ENCODE measurements at regions not wholly inside any gene's neighbourhood (a gene's known extent, or its start where the extent isn't known, plus 50 kb on each side); places are given as distances from the start of the nearest gene placed in this dataset.

DNA sequence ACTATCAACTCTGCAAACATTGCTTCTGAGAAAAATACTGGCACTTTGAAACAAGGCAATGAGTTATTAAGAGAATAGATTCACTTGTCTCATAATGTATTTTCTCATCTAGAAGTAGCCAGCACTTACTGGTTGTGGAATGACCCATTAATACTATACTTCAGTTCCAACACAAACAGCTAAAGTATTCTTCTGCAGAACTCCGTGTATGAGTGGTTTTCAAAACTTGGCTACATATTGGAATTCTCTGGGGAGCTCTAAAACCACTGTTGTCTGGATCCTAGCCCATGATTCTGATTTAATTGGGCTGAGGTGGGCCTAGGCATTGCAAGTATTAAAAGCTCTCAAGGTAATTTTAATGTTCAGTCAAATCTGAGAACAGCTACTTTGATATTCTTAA lies 1416.4 kb upstream of the RAG2 start (continued):
- TF ChIP-seq, protein P1, sequence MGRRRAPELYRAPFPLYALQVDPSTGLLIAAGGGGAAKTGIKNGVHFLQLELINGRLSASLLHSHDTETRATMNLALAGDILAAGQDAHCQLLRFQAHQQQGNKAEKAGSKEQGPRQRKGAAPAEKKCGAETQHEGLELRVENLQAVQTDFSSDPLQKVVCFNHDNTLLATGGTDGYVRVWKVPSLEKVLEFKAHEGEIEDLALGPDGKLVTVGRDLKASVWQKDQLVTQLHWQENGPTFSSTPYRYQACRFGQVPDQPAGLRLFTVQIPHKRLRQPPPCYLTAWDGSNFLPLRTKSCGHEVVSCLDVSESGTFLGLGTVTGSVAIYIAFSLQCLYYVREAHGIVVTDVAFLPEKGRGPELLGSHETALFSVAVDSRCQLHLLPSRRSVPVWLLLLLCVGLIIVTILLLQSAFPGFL (CRISPR knock-in tag; IDR thresholded peaks at IDR 0.05; ENCODE audit: borderline replicate concordance), result no peak
- TF ChIP-seq, protein P2, sequence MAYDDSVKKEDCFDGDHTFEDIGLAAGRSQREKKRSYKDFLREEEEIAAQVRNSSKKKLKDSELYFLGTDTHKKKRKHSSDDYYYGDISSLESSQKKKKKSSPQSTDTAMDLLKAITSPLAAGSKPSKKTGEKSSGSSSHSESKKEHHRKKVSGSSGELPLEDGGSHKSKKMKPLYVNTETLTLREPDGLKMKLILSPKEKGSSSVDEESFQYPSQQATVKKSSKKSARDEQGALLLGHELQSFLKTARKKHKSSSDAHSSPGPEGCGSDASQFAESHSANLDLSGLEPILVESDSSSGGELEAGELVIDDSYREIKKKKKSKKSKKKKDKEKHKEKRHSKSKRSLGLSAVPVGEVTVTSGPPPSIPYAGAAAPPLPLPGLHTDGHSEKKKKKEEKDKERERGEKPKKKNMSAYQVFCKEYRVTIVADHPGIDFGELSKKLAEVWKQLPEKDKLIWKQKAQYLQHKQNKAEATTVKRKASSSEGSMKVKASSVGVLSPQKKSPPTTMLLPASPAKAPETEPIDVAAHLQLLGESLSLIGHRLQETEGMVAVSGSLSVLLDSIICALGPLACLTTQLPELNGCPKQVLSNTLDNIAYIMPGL (CRISPR knock-in tag; IDR thresholded peaks at IDR 0.05), result no peak

DNA sequence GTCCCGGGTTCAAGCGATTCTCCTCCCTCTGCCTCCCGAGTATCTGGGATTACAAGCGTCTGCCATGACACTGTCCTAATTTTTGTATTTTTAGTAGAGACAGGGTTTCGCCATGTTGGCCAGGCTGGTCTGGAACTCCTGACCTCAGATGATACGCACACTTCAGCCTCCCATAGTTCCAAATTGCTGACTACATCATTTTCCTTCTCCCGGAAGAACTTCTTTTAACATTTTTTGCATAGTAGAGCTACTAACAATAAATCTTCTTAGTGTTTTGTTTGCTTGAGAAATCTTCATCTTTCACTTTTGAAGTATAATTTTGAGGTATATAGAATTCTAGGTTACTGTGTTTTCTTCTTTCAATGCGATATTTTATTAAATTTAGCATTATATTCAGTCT lies 1415.1 kb upstream of the RAG2 start:
- H3K36me3 Mint-ChIP-seq, result peaks cover 43% of the 10 kb centered on the region
- POLR2A ChIA-PET, result no interaction called here
- DNase-seq (ENCODE audit: low spot score) (no peak), ATAC-seq (no peak)
- peaks cover 3% of the 10 kb centered on the region; the same call in 1 of the 2 replicates for H3K27me3 Mint-ChIP-seq (ENCODE audit: low read depth)
- CTCF ChIA-PET, result no interaction called here
- H3K27ac Mint-ChIP-seq, result no peak overlapping the region
- H3K4me3 Mint-ChIP-seq, result no peak overlapping the region
- H3K9me3 Mint-ChIP-seq, result peaks cover 59% of the 10 kb centered on the region
- no peaks in the 10 kb centered on the region for H3K4me1 Mint-ChIP-seq
- TF ChIP-seq SP1 (CRISPR knock-in tag; conservative IDR thresholded peaks at IDR 0.05), result no peak
- no peak for TF ChIP-seq MXD4 (CRISPR knock-in tag; IDR thresholded peaks at IDR 0.05; ENCODE audit: borderline replicate concordance)
- TF ChIP-seq FOXK1 (CRISPR knock-in tag; IDR thresholded peaks at IDR 0.05), result no peak
- no peak for TF ChIP-seq ZNF263 (CRISPR knock-in tag; IDR thresholded peaks at IDR 0.05; ENCODE audit: low read depth)
- TF ChIP-seq ZNF317 (CRISPR knock-in tag; IDR thresholded peaks at IDR 0.05; ENCODE audit: borderline replicate concordance, low read depth), result no peak
- TF ChIP-seq, protein P3, sequence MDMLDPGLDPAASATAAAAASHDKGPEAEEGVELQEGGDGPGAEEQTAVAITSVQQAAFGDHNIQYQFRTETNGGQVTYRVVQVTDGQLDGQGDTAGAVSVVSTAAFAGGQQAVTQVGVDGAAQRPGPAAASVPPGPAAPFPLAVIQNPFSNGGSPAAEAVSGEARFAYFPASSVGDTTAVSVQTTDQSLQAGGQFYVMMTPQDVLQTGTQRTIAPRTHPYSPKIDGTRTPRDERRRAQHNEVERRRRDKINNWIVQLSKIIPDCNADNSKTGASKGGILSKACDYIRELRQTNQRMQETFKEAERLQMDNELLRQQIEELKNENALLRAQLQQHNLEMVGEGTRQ (CRISPR knock-in tag; IDR thresholded peaks at IDR 0.05), result no peak
- TF ChIP-seq, protein P2 (CRISPR knock-in tag; IDR thresholded peaks at IDR 0.05), result no peak
- TF ChIP-seq PRRX2 (CRISPR knock-in tag; IDR thresholded peaks at IDR 0.05), result no peak
- TF ChIP-seq, protein P4, sequence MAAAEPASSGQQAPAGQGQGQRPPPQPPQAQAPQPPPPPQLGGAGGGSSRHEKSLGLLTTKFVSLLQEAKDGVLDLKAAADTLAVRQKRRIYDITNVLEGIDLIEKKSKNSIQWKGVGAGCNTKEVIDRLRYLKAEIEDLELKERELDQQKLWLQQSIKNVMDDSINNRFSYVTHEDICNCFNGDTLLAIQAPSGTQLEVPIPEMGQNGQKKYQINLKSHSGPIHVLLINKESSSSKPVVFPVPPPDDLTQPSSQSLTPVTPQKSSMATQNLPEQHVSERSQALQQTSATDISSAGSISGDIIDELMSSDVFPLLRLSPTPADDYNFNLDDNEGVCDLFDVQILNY (CRISPR knock-in tag; IDR thresholded peaks at IDR 0.05), result no peak
- TF ChIP-seq ATF1 (CRISPR knock-in tag; IDR thresholded peaks at IDR 0.05), result no peak
- TF ChIP-seq JAZF1 (CRISPR knock-in tag; IDR thresholded peaks at IDR 0.05), result no peak
- TF ChIP-seq, protein P5, sequence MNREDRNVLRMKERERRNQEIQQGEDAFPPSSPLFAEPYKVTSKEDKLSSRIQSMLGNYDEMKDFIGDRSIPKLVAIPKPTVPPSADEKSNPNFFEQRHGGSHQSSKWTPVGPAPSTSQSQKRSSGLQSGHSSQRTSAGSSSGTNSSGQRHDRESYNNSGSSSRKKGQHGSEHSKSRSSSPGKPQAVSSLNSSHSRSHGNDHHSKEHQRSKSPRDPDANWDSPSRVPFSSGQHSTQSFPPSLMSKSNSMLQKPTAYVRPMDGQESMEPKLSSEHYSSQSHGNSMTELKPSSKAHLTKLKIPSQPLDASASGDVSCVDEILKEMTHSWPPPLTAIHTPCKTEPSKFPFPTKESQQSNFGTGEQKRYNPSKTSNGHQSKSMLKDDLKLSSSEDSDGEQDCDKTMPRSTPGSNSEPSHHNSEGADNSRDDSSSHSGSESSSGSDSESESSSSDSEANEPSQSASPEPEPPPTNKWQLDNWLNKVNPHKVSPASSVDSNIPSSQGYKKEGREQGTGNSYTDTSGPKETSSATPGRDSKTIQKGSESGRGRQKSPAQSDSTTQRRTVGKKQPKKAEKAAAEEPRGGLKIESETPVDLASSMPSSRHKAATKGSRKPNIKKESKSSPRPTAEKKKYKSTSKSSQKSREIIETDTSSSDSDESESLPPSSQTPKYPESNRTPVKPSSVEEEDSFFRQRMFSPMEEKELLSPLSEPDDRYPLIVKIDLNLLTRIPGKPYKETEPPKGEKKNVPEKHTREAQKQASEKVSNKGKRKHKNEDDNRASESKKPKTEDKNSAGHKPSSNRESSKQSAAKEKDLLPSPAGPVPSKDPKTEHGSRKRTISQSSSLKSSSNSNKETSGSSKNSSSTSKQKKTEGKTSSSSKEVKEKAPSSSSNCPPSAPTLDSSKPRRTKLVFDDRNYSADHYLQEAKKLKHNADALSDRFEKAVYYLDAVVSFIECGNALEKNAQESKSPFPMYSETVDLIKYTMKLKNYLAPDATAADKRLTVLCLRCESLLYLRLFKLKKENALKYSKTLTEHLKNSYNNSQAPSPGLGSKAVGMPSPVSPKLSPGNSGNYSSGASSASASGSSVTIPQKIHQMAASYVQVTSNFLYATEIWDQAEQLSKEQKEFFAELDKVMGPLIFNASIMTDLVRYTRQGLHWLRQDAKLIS (CRISPR knock-in tag; IDR thresholded peaks at IDR 0.05; ENCODE audit: borderline replicate concordance), result no peak
- TF ChIP-seq ZNF138 (CRISPR knock-in tag; conservative IDR thresholded peaks at IDR 0.05), result no peak
- TF ChIP-seq IRF2 (CRISPR knock-in tag; IDR thresholded peaks at IDR 0.05; ENCODE audit: borderline replicate concordance, low read depth), result no peak
- no peak for TF ChIP-seq KAT7 (CRISPR knock-in tag; IDR thresholded peaks at IDR 0.05; ENCODE audit: borderline replicate concordance)
- TF ChIP-seq, protein P6, sequence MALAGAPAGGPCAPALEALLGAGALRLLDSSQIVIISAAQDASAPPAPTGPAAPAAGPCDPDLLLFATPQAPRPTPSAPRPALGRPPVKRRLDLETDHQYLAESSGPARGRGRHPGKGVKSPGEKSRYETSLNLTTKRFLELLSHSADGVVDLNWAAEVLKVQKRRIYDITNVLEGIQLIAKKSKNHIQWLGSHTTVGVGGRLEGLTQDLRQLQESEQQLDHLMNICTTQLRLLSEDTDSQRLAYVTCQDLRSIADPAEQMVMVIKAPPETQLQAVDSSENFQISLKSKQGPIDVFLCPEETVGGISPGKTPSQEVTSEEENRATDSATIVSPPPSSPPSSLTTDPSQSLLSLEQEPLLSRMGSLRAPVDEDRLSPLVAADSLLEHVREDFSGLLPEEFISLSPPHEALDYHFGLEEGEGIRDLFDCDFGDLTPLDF (CRISPR knock-in tag; IDR thresholded peaks at IDR 0.05), result no peak
- TF ChIP-seq OVOL2 (CRISPR knock-in tag; IDR thresholded peaks at IDR 0.05; ENCODE audit: borderline replicate concordance), result no peak
- no peak for TF ChIP-seq ZBTB21 (CRISPR knock-in tag; IDR thresholded peaks at IDR 0.05; ENCODE audit: borderline replicate concordance)
- TF ChIP-seq, protein P7, sequence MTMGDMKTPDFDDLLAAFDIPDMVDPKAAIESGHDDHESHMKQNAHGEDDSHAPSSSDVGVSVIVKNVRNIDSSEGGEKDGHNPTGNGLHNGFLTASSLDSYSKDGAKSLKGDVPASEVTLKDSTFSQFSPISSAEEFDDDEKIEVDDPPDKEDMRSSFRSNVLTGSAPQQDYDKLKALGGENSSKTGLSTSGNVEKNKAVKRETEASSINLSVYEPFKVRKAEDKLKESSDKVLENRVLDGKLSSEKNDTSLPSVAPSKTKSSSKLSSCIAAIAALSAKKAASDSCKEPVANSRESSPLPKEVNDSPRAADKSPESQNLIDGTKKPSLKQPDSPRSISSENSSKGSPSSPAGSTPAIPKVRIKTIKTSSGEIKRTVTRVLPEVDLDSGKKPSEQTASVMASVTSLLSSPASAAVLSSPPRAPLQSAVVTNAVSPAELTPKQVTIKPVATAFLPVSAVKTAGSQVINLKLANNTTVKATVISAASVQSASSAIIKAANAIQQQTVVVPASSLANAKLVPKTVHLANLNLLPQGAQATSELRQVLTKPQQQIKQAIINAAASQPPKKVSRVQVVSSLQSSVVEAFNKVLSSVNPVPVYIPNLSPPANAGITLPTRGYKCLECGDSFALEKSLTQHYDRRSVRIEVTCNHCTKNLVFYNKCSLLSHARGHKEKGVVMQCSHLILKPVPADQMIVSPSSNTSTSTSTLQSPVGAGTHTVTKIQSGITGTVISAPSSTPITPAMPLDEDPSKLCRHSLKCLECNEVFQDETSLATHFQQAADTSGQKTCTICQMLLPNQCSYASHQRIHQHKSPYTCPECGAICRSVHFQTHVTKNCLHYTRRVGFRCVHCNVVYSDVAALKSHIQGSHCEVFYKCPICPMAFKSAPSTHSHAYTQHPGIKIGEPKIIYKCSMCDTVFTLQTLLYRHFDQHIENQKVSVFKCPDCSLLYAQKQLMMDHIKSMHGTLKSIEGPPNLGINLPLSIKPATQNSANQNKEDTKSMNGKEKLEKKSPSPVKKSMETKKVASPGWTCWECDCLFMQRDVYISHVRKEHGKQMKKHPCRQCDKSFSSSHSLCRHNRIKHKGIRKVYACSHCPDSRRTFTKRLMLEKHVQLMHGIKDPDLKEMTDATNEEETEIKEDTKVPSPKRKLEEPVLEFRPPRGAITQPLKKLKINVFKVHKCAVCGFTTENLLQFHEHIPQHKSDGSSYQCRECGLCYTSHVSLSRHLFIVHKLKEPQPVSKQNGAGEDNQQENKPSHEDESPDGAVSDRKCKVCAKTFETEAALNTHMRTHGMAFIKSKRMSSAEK (CRISPR knock-in tag; IDR thresholded peaks at IDR 0.05; ENCODE audit: borderline replicate concordance), result no peak

All from WTC11 (cell line).